Esophagus muscularis mucosa (tissue), 4 donors: ENCODE measurements at regions not wholly inside any gene's neighbourhood (a gene's known extent, or its start where the extent isn't known, plus 50 kb on each side); places are given as distances from the start of the nearest gene placed in this dataset.

ENCODE experiments used
- CTCF ChIP-seq, 3 experiments: fragments of 200-600 bp in 2 of 3; fragments of 450-650 bp in 1 of 3; sonication (generic) in 2 of 3; IDR thresholded peaks; one replicate each; pipeline ENCODE4 v1.5.1; 2017 to 2019; ENCODE audit warnings: antibody characterized with exemption in 3 of 3, mild to moderate bottlenecking in 2 of 3, moderate library complexity in 1 of 3
- EP300 ChIP-seq: sonication (generic); formaldehyde crosslinking; IDR thresholded peaks from one replicate; pipeline ENCODE4 v1.6.1; 2017; ENCODE audit warnings: antibody characterized with exemption
- POLR2AphosphoS5 ChIP-seq, 2 donors: sonication (generic); formaldehyde crosslinking; IDR thresholded peaks; one replicate each; pipeline ENCODE4 v1.6.1; 2017; ENCODE audit warnings: antibody characterized with exemption in 2 of 2

- TF ChIP-seq CTCF (IDR thresholded peaks at IDR 0.05) (peak in 2 of 3 experiments; percentile 9 to 26), EP300 (no peak), POLR2AphosphoS5 (IDR thresholded peaks at IDR 0.05) (no peak)
Measured at GRCh38 chr5:106269252-106269843, 1401.4 kb downstream of the EFNA5 start.
